ENCODE measurements at regions not wholly inside any gene's neighbourhood (a gene's known extent, or its start where the extent isn't known, plus 50 kb on each side); places are given as distances from the start of the nearest gene placed in this dataset.

GRCh38 chr5:133668458-133668857, 56.1 kb upstream of the FSTL4 start:
- no peaks in the 10 kb centered on the region for H3K9me3 ChIP-seq
- no peaks in the 10 kb centered on the region for H3K4me1 ChIP-seq
- TF ChIP-seq CTCF (IDR thresholded peaks at IDR 0.05) (no peak), POLR2A (IDR thresholded peaks at IDR 0.05) (no peak)
- intact Hi-C loops (cut with DNase I): no loop called here
- no peaks in the 10 kb centered on the region for H3K36me3 ChIP-seq
- no peak overlapping the region for H3K4me3 ChIP-seq (replicated peaks in 1 of 3)
- WGBS, 2 donors: 79 to 83% methylated on average over 5 of the region's 5 CpGs
- no peaks in the 10 kb centered on the region for H3K27me3 ChIP-seq
- no peak overlapping the region for H3K27ac ChIP-seq
- DNase-seq: no peak

- H3K36me3 ChIP-seq: no peaks in the 10 kb centered on the region
- intact Hi-C loops (cut with DNase I): no loop called here
- H3K27me3 ChIP-seq: no peaks in the 10 kb centered on the region
- TF ChIP-seq POLR2A (IDR thresholded peaks at IDR 0.05): no peak
- WGBS, 2 donors: 64 to 79% methylated on average over 1 of the region's 1 CpG
- no peak for DNase-seq
- H3K27ac ChIP-seq: no peak overlapping the region
- no peaks in the 10 kb centered on the region for H3K4me1 ChIP-seq
- H3K4me3 ChIP-seq (replicated peaks in 1 of 3): no peak overlapping the region
- no peaks in the 10 kb centered on the region for H3K9me3 ChIP-seq
Observed at GRCh38 chr5:133667217-133667616, 54.9 kb upstream of the FSTL4 start.

- TF ChIP-seq POLR2A (IDR thresholded peaks at IDR 0.05) (no peak), CTCF (IDR thresholded peaks at IDR 0.05) (no peak)
- H3K27me3 ChIP-seq: no peaks in the 10 kb centered on the region
- H3K4me1 ChIP-seq: no peaks in the 10 kb centered on the region
- H3K4me3 ChIP-seq (replicated peaks in 1 of 3): no peak overlapping the region
- no peaks in the 10 kb centered on the region for H3K36me3 ChIP-seq
- no peaks in the 10 kb centered on the region for H3K9me3 ChIP-seq
- no peak overlapping the region for H3K27ac ChIP-seq
- 93 to 96% methylated on average over 3 of the region's 3 CpGs for WGBS, 2 donors
- no peak for DNase-seq
- intact Hi-C loops (cut with DNase I): no loop called here
Observed at GRCh38 chr5:133665571-133665970, 53.2 kb upstream of the FSTL4 start.

- WGBS, 2 donors: 94 to 95% methylated on average over 2 of the region's 2 CpGs
Observed at GRCh38 chr5:133664422-133664821, 52.1 kb upstream of the FSTL4 start.

GRCh38 chr5:133663397-133664054, 51.2 kb upstream of the FSTL4 start:
- no peak overlapping the region for H3K4me3 ChIP-seq (replicated peaks in 1 of 3)
- TF ChIP-seq CTCF (IDR thresholded peaks at IDR 0.05): no peak
- TF ChIP-seq POLR2A (IDR thresholded peaks at IDR 0.05): no peak
- intact Hi-C loops (cut with DNase I): no loop called here
- DNase-seq: no peak
- no peaks in the 10 kb centered on the region for H3K27me3 ChIP-seq
- no peaks in the 10 kb centered on the region for H3K4me1 ChIP-seq
- no peak overlapping the region for H3K27ac ChIP-seq
- WGBS, 2 donors: 89% methylated on average over 7 of the region's 7 CpGs
- no peaks in the 10 kb centered on the region for H3K36me3 ChIP-seq
- H3K9me3 ChIP-seq: no peaks in the 10 kb centered on the region

More at GRCh38 chr5:133664422-133664821, 52.1 kb upstream of the FSTL4 start:
- intact Hi-C loops (cut with DNase I): no loop called here
- no peak for DNase-seq
- Histone ChIP-seq H3K9me3 (no peaks in the 10 kb centered on the region), H3K36me3 (no peaks in the 10 kb centered on the region), H3K4me1 (no peaks in the 10 kb centered on the region), H3K4me3 (replicated peaks in 1 of 3) (no peak overlapping the region), H3K27me3 (no peaks in the 10 kb centered on the region), H3K27ac (no peak overlapping the region)
- TF ChIP-seq POLR2A (IDR thresholded peaks at IDR 0.05) (no peak), CTCF (IDR thresholded peaks at IDR 0.05) (no peak)

Measured in thyroid gland (tissue), 4 donors.